AG20443 (cell line): ENCODE measurements at regions not wholly inside any gene's neighbourhood (a gene's known extent, or its start where the extent isn't known, plus 50 kb on each side); places are given as distances from the start of the nearest gene placed in this dataset.

Experiments used
- DNase-seq: peaks from one replicate; pipeline ENCODE4 v3.0.0; 2012; ENCODE audit warnings: low spot score, mixed read lengths

- DNase-seq = peak; percentile 60
Measured at GRCh38 chr5:4941957-4942830, 197.9 kb upstream of the ADAMTS16 start.

- DNase-seq = no peak
Measured at GRCh38 chr5:4942831-4943178, 197.3 kb upstream of the ADAMTS16 start.

GRCh38 chr5:4945296-4945695, 194.8 kb upstream of the ADAMTS16 start:
- no peak for DNase-seq

- no peak for DNase-seq
Measured at GRCh38 chr5:4947106-4947505, 193.0 kb upstream of the ADAMTS16 start.

- no peak for DNase-seq
Measured at GRCh38 chr5:4947893-4948536, 192.1 kb upstream of the ADAMTS16 start.

GRCh38 chr5:4949108-4949507, 191.0 kb upstream of the ADAMTS16 start:
- no peak for DNase-seq

- DNase-seq = no peak
Measured at GRCh38 chr5:4953576-4953975, 186.6 kb upstream of the ADAMTS16 start.

GRCh38 chr5:4954048-4954447, 186.1 kb upstream of the ADAMTS16 start:
- no peak for DNase-seq

- DNase-seq = no peak
Measured at GRCh38 chr5:4963265-4963664, 176.9 kb upstream of the ADAMTS16 start.

GRCh38 chr5:4969351-4969750, 170.8 kb upstream of the ADAMTS16 start:
- DNase-seq = no peak

GRCh38 chr5:4970171-4970570, 170.0 kb upstream of the ADAMTS16 start:
- DNase-seq = no peak

- DNase-seq = no peak
Measured at GRCh38 chr5:4976902-4977301, 163.2 kb upstream of the ADAMTS16 start.

- no peak for DNase-seq
Measured at GRCh38 chr5:4977416-4978110, 162.6 kb upstream of the ADAMTS16 start.

- DNase-seq = no peak
Measured at GRCh38 chr5:4980201-4980600, 159.9 kb upstream of the ADAMTS16 start.

GRCh38 chr5:4981608-4982007, 158.5 kb upstream of the ADAMTS16 start:
- no peak for DNase-seq

GRCh38 chr5:4983701-4984100, 156.4 kb upstream of the ADAMTS16 start:
- DNase-seq = no peak

GRCh38 chr5:4984461-4984860, 155.7 kb upstream of the ADAMTS16 start:
- DNase-seq = no peak

GRCh38 chr5:4987431-4987830, 152.7 kb upstream of the ADAMTS16 start:
- no peak for DNase-seq

- no peak for DNase-seq
Measured at GRCh38 chr5:4989118-4989517, 151.0 kb upstream of the ADAMTS16 start.

GRCh38 chr5:4990017-4990416, 150.1 kb upstream of the ADAMTS16 start:
- DNase-seq = no peak

- no peak for DNase-seq
Measured at GRCh38 chr5:4990462-4990861, 149.7 kb upstream of the ADAMTS16 start.

- no peak for DNase-seq
Measured at GRCh38 chr5:4991925-4992324, 148.2 kb upstream of the ADAMTS16 start.

- peak; percentile 40 for DNase-seq
Measured at GRCh38 chr5:4995014-4995413, 145.1 kb upstream of the ADAMTS16 start.
